Natural killer cell (primary cell): ENCODE measurements at regions not wholly inside any gene's neighbourhood (a gene's known extent, or its start where the extent isn't known, plus 50 kb on each side); places are given as distances from the start of the nearest gene placed in this dataset.

Experiments
- ATAC-seq, 3 donors: fragments of 150-1000 bp in 2 of 3; fragments of 200-7000 bp in 1 of 3; cut with Tn5 transposase; 1 replicate in 1 of 3; 2 replicates in 2 of 3; pipeline ENCODE4 v1.10.0; 2021; ENCODE audit warnings: mild to moderate bottlenecking in 2 of 3, moderate library complexity in 2 of 3
- DNase-seq, 2 donors: peaks; one replicate each; pipeline versions ENCODE4 v3.0.0 to v3.0.0-alpha.2; 2013 to 2021; ENCODE audit warnings: mixed read lengths in 1 of 2
- H3K27ac ChIP-seq: one replicate; pipeline ENCODE4 v1.5.1; 2013; ENCODE audit warnings: mild to moderate bottlenecking, low read length
- H3K27me3 ChIP-seq: one replicate; pipeline ENCODE4 v1.6.1; 2013; ENCODE audit warnings: low read length; ENCODE audit not compliant: control insufficient read depth, insufficient read depth
- H3K36me3 ChIP-seq: one replicate; pipeline ENCODE4 v1.6.1; 2013; ENCODE audit warnings: low read length; ENCODE audit not compliant: control insufficient read depth, insufficient read depth
- H3K4me1 ChIP-seq: one replicate; pipeline ENCODE4 v1.6.1; 2013; ENCODE audit warnings: low read length; ENCODE audit not compliant: control insufficient read depth, insufficient read depth
- H3K4me3 ChIP-seq: one replicate; pipeline ENCODE4 v1.5.1; 2013; ENCODE audit warnings: low read length
- H3K9me3 ChIP-seq: one replicate; pipeline ENCODE4 v1.6.1; 2013; ENCODE audit warnings: low read length; ENCODE audit not compliant: control insufficient read depth, insufficient read depth
- H3K27ac Mint-ChIP-seq, 2 donors: one replicate each; pipeline ENCODE4 v1.8.0; 2022; ENCODE audit warnings: mild to moderate bottlenecking in 2 of 2, mixed read lengths in 2 of 2, moderate library complexity in 1 of 2
- H3K27me3 Mint-ChIP-seq, 2 donors: one replicate each; pipeline ENCODE4 v1.8.0; 2022; ENCODE audit warnings: low read depth in 2 of 2, mixed read lengths in 2 of 2
- H3K36me3 Mint-ChIP-seq: one replicate; pipeline ENCODE4 v1.8.0; 2022; ENCODE audit warnings: mixed read lengths
- H3K4me1 Mint-ChIP-seq, 2 donors: one replicate each; pipeline ENCODE4 v1.8.0; 2022; ENCODE audit warnings: mixed read lengths in 2 of 2
- H3K4me3 Mint-ChIP-seq: one replicate; pipeline ENCODE4 v1.8.0; 2022; ENCODE audit warnings: mild to moderate bottlenecking, moderate library complexity, mixed read lengths
- H3K9me3 Mint-ChIP-seq, 2 donors: one replicate each; pipeline ENCODE4 v1.8.0; 2022; ENCODE audit warnings: mixed read lengths in 2 of 2
- CTCF ChIP-seq: fragments of 200-600 bp; IDR thresholded peaks from one replicate; pipeline ENCODE4 v1.8.0; 2022; ENCODE audit warnings: antibody characterized with exemption
- WGBS: methylation state at CpG from one replicate; pipeline ENCODE4 v1.1.7; 2013; ENCODE audit warnings: missing lambda C conversion rate; ENCODE audit not compliant: insufficient coverage; 5-methylcytosine and 5-hydroxymethylcytosine counted together
- intact Hi-C: fragments of 100-400 bp; cut with micrococcal nuclease; formaldehyde crosslinking; loops from one replicate; pipeline ENCODE4 v1.14.2; 2022

GRCh38 chr18:29041976-29042375 lies 865.0 kb upstream of the CDH2 start:
- Histone ChIP-seq H3K27me3 (no peaks in the 10 kb centered on the region), H3K27ac (no peak overlapping the region), H3K4me1 (no peaks in the 10 kb centered on the region), H3K36me3 (no peaks in the 10 kb centered on the region), H3K9me3 (no peaks in the 10 kb centered on the region), H3K4me3 (no peak overlapping the region)
- Mint-ChIP-seq H3K9me3 (peaks cover 6 to 11% of the 10 kb centered on the region in 2 donors), H3K27ac (no peak overlapping the region), H3K27me3 (no peaks in the 10 kb centered on the region), H3K4me1 (no peaks in the 10 kb centered on the region), H3K36me3 (no peaks in the 10 kb centered on the region), H3K4me3 (no peak overlapping the region)
- ATAC-seq (no peak), DNase-seq (no peak)
- no CpG with 5 or more reads among the region's 1 CpG for WGBS
- no peak for TF ChIP-seq CTCF
- intact Hi-C loops, result no loop called here

GRCh38 chr18:29034113-29034856 lies 857.4 kb upstream of the CDH2 start:
- DNase-seq (no peak), ATAC-seq (no peak)
- Histone ChIP-seq H3K9me3 (no peaks in the 10 kb centered on the region), H3K4me3 (no peak overlapping the region), H3K4me1 (no peaks in the 10 kb centered on the region), H3K27ac (no peak overlapping the region), H3K36me3 (no peaks in the 10 kb centered on the region), H3K27me3 (no peaks in the 10 kb centered on the region)
- WGBS, result 77% methylated on average over 3 of the region's 3 CpGs
- H3K27me3 Mint-ChIP-seq, result no peaks in the 10 kb centered on the region
- no peak for TF ChIP-seq CTCF
- intact Hi-C loops, result no loop called here
- no peaks in the 10 kb centered on the region for H3K36me3 Mint-ChIP-seq
- no peak overlapping the region for H3K4me3 Mint-ChIP-seq
- no peak overlapping the region for H3K27ac Mint-ChIP-seq
- no peaks in the 10 kb centered on the region for H3K4me1 Mint-ChIP-seq
- peaks cover under 1 to 8% of the 10 kb centered on the region in 2 donors for H3K9me3 Mint-ChIP-seq

- H3K4me1 Mint-ChIP-seq, result no peaks in the 10 kb centered on the region
- no peak overlapping the region for H3K4me3 Mint-ChIP-seq
- no peaks in the 10 kb centered on the region for H3K36me3 Mint-ChIP-seq
- 100% methylated on average over 1 of the region's 1 CpG for WGBS
- no peak overlapping the region for H3K27ac Mint-ChIP-seq
- Histone ChIP-seq H3K9me3 (no peaks in the 10 kb centered on the region), H3K27me3 (no peaks in the 10 kb centered on the region), H3K27ac (no peak overlapping the region), H3K36me3 (no peaks in the 10 kb centered on the region), H3K4me1 (no peaks in the 10 kb centered on the region), H3K4me3 (no peak overlapping the region)
- H3K9me3 Mint-ChIP-seq, result peaks cover 0 to 10% of the 10 kb centered on the region in 2 donors
- H3K27me3 Mint-ChIP-seq, result no peaks in the 10 kb centered on the region
- no peak for TF ChIP-seq CTCF
- intact Hi-C loops, result no loop called here
- DNase-seq, result no peak
- ATAC-seq, result no peak
Measured at GRCh38 chr18:29028560-29028959, 851.6 kb upstream of the CDH2 start.

GRCh38 chr18:29018976-29019375 lies 842.0 kb upstream of the CDH2 start:
- Mint-ChIP-seq H3K9me3 (peaks cover 0 to 2% of the 10 kb centered on the region in 2 donors), H3K27me3 (no peaks in the 10 kb centered on the region), H3K4me3 (no peak overlapping the region), H3K36me3 (no peaks in the 10 kb centered on the region), H3K27ac (no peak overlapping the region), H3K4me1 (no peaks in the 10 kb centered on the region)
- ATAC-seq (no peak), DNase-seq (no peak)
- TF ChIP-seq CTCF, result no peak
- H3K36me3 ChIP-seq, result no peaks in the 10 kb centered on the region
- no peaks in the 10 kb centered on the region for H3K9me3 ChIP-seq
- no peaks in the 10 kb centered on the region for H3K27me3 ChIP-seq
- H3K4me1 ChIP-seq, result no peaks in the 10 kb centered on the region
- no peak overlapping the region for H3K27ac ChIP-seq
- intact Hi-C loops, result no loop called here
- no peak overlapping the region for H3K4me3 ChIP-seq
